GM18499 (cell line): ENCODE measurements at regions not wholly inside any gene's neighbourhood (a gene's known extent, or its start where the extent isn't known, plus 50 kb on each side); places are given as distances from the start of the nearest gene placed in this dataset.
"Not testable (repeated sequence)": the region's sequence is repeated elsewhere in the genome, so short reads cannot be mapped to it uniquely, and the experiment has no call there.

Source experiments
- ATAC-seq: cut with Tn5 transposase; IDR thresholded peaks from one replicate; pipeline ENCODE4 v1.9.1; 2021; ENCODE audit warnings: moderate number of reproducible peaks; ENCODE audit not compliant: insufficient read depth, unreplicated experiment

- no peak for ATAC-seq
Observed at GRCh38 chr4:17252131-17252530, 259.8 kb downstream of the QDPR start.

GRCh38 chr4:17251101-17251500 is 260.8 kb downstream of the QDPR start:
- no peak for ATAC-seq

- no peak for ATAC-seq
Observed at GRCh38 chr4:17250591-17250990, 261.3 kb downstream of the QDPR start.

- no peak for ATAC-seq
Observed at GRCh38 chr4:17246656-17247055, 265.2 kb downstream of the QDPR start.

- no peak for ATAC-seq
Observed at GRCh38 chr4:17241835-17242234, 270.1 kb downstream of the QDPR start.

GRCh38 chr4:17238633-17239032 is 273.3 kb downstream of the QDPR start:
- no peak for ATAC-seq

- no peak for ATAC-seq
Observed at GRCh38 chr4:17236686-17237085, 275.2 kb downstream of the QDPR start.

GRCh38 chr4:17234678-17235077 is 277.2 kb downstream of the QDPR start:
- no peak for ATAC-seq

GRCh38 chr4:17232566-17233253 is 279.2 kb downstream of the QDPR start:
- no peak for ATAC-seq

GRCh38 chr4:17231880-17232475 is 279.9 kb downstream of the QDPR start:
- not testable (repeated sequence) for ATAC-seq

GRCh38 chr4:17230727-17231126 is 281.2 kb downstream of the QDPR start:
- no peak for ATAC-seq

- ATAC-seq = no peak
Observed at GRCh38 chr4:17220816-17221215, 291.1 kb downstream of the QDPR start.

GRCh38 chr4:17218786-17219185 is 293.1 kb downstream of the QDPR start:
- no peak for ATAC-seq

GRCh38 chr4:17206829-17207801 is 304.8 kb downstream of the QDPR start:
- no peak for ATAC-seq

- no peak for ATAC-seq
Observed at GRCh38 chr4:17204908-17205307, 306.5 kb upstream of the LDB2 start.

- no peak for ATAC-seq
Observed at GRCh38 chr4:17203797-17204196, 305.4 kb upstream of the LDB2 start.

- no peak for ATAC-seq
Observed at GRCh38 chr4:17197070-17197469, 298.6 kb upstream of the LDB2 start.

GRCh38 chr4:17195461-17196275 is 297.2 kb upstream of the LDB2 start:
- no peak for ATAC-seq

GRCh38 chr4:17194586-17194985 is 296.1 kb upstream of the LDB2 start:
- no peak for ATAC-seq

- ATAC-seq = no peak
Observed at GRCh38 chr4:17189759-17190158, 291.3 kb upstream of the LDB2 start.
